ENCODE measurements at regions not wholly inside any gene's neighbourhood (a gene's known extent, or its start where the extent isn't known, plus 50 kb on each side); places are given as distances from the start of the nearest gene placed in this dataset.

- TF ChIP-seq POLR2A (IDR thresholded peaks at IDR 0.05) (no peak), CTCF (IDR thresholded peaks at IDR 0.05) (no peak)
Measured at GRCh38 chr15:29429584-29429983, 160.0 kb upstream of the NSMCE3 start.
